ENCODE measurements at regions not wholly inside any gene's neighbourhood (a gene's known extent, or its start where the extent isn't known, plus 50 kb on each side); places are given as distances from the start of the nearest gene placed in this dataset.

- TF ChIP-seq EZH2 (IDR thresholded peaks at IDR 0.05; ENCODE audit: low read length) (no peak), CTCF (optimal IDR thresholded peaks at IDR 0.05 in 1 of 3, IDR thresholded peaks at IDR 0.05 in 1 of 3, conservative IDR thresholded peaks at IDR 0.05 in 1 of 3; ENCODE audit: extremely low read depth in 1 of 3, insufficient read depth in 2 of 3, low read length in 3 of 3) (no peak)
Observed at GRCh38 chrX:14094191-14094590, 64.5 kb upstream of the GEMIN8 start.
